ENCODE measurements at regions not wholly inside any gene's neighbourhood (a gene's known extent, or its start where the extent isn't known, plus 50 kb on each side); places are given as distances from the start of the nearest gene placed in this dataset.

GRCh38 chr13:50080203-50080910 lies 65.1 kb downstream of the KCNRG start:
- peak; percentile 3 for ATAC-seq
- H3K36me3 Mint-ChIP-seq (ENCODE audit: low read depth): peaks cover 31% of the 10 kb centered on the region
- DNase-seq: peak; percentile 39
- H3K9me3 Mint-ChIP-seq: no peaks in the 10 kb centered on the region
- POLR2A ChIA-PET: interaction anchor here (0.6 to 5.9 kb wide), 18 partner anchors 18 to 833 kb away, joined by 3 to 79 read pairs (median 3); partner anchors contain the start of genes KPNA3, SPRYD7 and TRIM13
- H3K27me3 Mint-ChIP-seq: peaks cover 10% of the 10 kb centered on the region
- H3K27ac Mint-ChIP-seq: peak overlapping the region; percentile 98
- CTCF ChIA-PET: interaction anchor here (0.8 to 8.2 kb wide), 9 partner anchors 10 to 831 kb away, joined by 3 to 82 read pairs (median 4); partner anchors contain the start of gene TRIM13
- intact Hi-C loops (cut with micrococcal nuclease): loop anchor here (5.0 to 10.0 kb wide), 3 partner anchors 157 to 832 kb away; no protein-coding TSS in a partner anchor
- H3K4me1 Mint-ChIP-seq (ENCODE audit: low read depth): peaks cover 32% of the 10 kb centered on the region
- H3K4me3 Mint-ChIP-seq: peak overlapping the region; percentile 93
- no peak for TF ChIP-seq CTCF (IDR thresholded peaks at IDR 0.05)

DNA sequence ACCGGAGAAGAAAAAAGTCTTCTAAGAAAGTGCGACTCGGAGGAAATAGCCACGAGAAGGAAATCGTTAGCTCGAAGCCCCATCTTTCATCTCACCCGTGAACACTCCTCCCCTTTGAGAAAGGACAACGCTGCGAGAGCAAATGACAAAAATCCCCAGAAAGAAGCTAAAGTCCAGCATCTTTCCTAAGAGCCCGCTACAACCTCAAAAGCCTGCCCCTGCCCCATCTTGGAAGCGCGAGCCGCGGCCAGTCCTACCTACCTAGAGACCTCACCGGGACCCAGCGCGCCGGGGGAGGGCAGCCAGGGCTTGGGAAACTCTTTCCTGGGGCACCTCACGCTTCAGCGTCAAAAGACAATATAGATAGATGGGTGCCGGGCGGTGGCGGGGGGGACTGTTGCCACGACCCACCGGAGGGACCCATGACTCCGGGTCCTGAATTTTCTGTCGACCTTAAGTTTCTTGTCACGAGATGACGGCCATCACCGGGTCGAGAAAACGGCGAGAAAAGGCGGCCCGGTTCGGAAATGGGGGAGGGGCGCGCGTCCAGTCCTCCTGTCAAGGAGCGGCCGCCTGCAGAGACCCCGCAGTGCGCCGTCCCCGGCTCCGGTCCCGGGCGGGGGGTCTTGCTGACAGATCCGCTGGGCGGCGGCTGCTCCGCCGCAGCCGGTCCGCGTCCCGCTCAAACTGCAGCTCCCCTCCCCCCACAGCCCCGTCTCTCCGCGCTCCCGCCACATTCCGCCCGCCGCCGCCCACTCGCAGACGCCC lies 65.9 kb downstream of the KCNRG start:
- H3K9me3 Mint-ChIP-seq: no peaks in the 10 kb centered on the region
- CTCF ChIA-PET: interaction anchor here (0.8 to 8.2 kb wide), 11 partner anchors 10 to 831 kb away, joined by 3 to 82 read pairs (median 4); partner anchors contain the start of gene TRIM13

DNA sequence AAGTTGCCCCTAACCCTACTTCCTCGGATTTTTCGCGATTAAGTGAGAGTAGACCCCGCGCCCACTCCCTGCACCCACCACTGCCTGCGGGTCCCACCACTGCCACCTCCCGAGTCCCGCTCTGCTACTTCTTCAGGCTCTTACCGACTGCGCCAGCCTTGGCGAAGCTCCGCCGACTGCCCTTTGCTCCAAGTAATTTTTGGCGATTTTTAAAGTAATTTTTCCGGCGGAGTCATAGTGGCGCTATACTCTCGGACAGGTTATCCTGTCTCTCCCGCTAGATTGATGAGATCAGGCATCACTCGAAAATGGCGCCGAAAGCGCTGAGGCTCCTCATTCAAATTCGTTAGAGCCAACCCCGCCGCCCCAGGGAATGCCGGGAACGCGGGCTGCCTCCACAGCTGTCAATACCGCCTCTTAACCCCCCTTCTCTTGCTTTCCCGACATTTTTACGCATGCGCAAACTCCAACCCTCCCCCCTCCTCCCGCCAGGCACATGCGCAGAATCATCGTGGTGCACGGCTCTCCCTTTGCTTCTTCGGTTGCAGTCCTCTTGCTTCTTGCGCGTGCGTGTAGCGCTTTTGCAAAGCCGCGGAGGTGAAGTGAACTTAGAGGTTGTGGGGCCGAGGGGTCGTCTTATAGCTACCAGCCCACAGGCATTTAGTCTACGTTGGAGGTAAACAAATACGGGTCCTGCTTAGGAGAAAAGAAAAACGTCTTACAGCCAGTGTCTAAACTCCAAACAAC lies 66.6 kb downstream of the KCNRG start:
- POLR2A ChIA-PET: interaction anchor here (0.6 to 5.9 kb wide), 28 partner anchors 9 to 832 kb away, joined by 3 to 79 read pairs (median 3); partner anchors contain the start of gene TRIM13

More for the DNA sequence above, 65.9 kb downstream of the KCNRG start:
- H3K36me3 Mint-ChIP-seq (ENCODE audit: low read depth): peaks cover 26% of the 10 kb centered on the region
- peak overlapping the region; percentile 98 for H3K27ac Mint-ChIP-seq
- no peak for TF ChIP-seq CTCF (IDR thresholded peaks at IDR 0.05)
- peak; percentile 9 for ATAC-seq
- peak; percentile 63 for DNase-seq
- peak overlapping the region; percentile 93 for H3K4me3 Mint-ChIP-seq
- H3K27me3 Mint-ChIP-seq: peaks cover 8% of the 10 kb centered on the region
- peaks cover 28% of the 10 kb centered on the region for H3K4me1 Mint-ChIP-seq (ENCODE audit: low read depth)
- intact Hi-C loops (cut with micrococcal nuclease): loop anchor here (5.0 to 10.0 kb wide), 3 partner anchors 156 to 831 kb away; no protein-coding TSS in a partner anchor
- POLR2A ChIA-PET: interaction anchor here (0.6 to 5.9 kb wide), 21 partner anchors 14 to 833 kb away, joined by 3 to 79 read pairs (median 4); partner anchors contain the start of genes KPNA3 and TRIM13

More for the DNA sequence above, 66.6 kb downstream of the KCNRG start:
- Mint-ChIP-seq H3K36me3 (ENCODE audit: low read depth) (peaks cover 31% of the 10 kb centered on the region), H3K27ac (peak overlapping the region; percentile 98), H3K27me3 (peaks cover 5% of the 10 kb centered on the region), H3K4me1 (ENCODE audit: low read depth) (peaks cover 28% of the 10 kb centered on the region), H3K9me3 (no peaks in the 10 kb centered on the region), H3K4me3 (peak overlapping the region; percentile 93)
- ATAC-seq (peak; percentile 81), DNase-seq (peak; percentile 99)
- CTCF ChIA-PET: interaction anchor here (0.7 to 8.2 kb wide), 8 partner anchors 12 to 830 kb away, joined by 3 to 82 read pairs (median 4); partner anchors contain the start of gene TRIM13
- no peak for TF ChIP-seq CTCF (IDR thresholded peaks at IDR 0.05)
- intact Hi-C loops (cut with micrococcal nuclease): loop anchor here (1.0 to 10.0 kb wide), 4 partner anchors 41 to 830 kb away; no protein-coding TSS in a partner anchor
